ENCODE measurements at regions not wholly inside any gene's neighbourhood (a gene's known extent, or its start where the extent isn't known, plus 50 kb on each side); places are given as distances from the start of the nearest gene placed in this dataset.
A peak's percentile ranks its signal among the peaks of the same experiment; 100 is the strongest.

DNA sequence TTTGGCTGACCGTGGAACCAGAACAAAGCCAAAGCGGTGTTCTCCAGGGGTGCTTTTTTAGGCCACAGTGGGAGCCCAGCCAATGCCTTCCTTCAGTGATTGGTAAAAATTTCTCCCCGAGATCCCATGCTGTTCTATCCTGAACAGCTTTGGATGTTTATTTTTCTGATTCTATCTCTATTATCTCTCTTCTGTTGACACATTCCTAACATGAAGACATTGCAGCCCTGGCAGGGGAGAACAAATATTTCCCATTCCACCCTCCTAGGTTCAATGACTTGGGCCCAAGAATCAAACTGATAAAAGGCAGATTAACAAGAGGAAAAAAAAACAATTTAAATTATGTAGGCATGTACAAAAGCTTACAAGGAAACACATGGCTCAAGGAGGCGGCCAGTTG, 162.7 kb downstream of the PFKFB3 start (continued):
- TF ChIP-seq, protein P1, sequence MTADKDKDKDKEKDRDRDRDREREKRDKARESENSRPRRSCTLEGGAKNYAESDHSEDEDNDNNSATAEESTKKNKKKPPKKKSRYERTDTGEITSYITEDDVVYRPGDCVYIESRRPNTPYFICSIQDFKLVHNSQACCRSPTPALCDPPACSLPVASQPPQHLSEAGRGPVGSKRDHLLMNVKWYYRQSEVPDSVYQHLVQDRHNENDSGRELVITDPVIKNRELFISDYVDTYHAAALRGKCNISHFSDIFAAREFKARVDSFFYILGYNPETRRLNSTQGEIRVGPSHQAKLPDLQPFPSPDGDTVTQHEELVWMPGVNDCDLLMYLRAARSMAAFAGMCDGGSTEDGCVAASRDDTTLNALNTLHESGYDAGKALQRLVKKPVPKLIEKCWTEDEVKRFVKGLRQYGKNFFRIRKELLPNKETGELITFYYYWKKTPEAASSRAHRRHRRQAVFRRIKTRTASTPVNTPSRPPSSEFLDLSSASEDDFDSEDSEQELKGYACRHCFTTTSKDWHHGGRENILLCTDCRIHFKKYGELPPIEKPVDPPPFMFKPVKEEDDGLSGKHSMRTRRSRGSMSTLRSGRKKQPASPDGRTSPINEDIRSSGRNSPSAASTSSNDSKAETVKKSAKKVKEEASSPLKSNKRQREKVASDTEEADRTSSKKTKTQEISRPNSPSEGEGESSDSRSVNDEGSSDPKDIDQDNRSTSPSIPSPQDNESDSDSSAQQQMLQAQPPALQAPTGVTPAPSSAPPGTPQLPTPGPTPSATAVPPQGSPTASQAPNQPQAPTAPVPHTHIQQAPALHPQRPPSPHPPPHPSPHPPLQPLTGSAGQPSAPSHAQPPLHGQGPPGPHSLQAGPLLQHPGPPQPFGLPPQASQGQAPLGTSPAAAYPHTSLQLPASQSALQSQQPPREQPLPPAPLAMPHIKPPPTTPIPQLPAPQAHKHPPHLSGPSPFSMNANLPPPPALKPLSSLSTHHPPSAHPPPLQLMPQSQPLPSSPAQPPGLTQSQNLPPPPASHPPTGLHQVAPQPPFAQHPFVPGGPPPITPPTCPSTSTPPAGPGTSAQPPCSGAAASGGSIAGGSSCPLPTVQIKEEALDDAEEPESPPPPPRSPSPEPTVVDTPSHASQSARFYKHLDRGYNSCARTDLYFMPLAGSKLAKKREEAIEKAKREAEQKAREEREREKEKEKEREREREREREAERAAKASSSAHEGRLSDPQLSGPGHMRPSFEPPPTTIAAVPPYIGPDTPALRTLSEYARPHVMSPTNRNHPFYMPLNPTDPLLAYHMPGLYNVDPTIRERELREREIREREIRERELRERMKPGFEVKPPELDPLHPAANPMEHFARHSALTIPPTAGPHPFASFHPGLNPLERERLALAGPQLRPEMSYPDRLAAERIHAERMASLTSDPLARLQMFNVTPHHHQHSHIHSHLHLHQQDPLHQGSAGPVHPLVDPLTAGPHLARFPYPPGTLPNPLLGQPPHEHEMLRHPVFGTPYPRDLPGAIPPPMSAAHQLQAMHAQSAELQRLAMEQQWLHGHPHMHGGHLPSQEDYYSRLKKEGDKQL (CRISPR knock-in tag; IDR thresholded peaks at IDR 0.05; ENCODE audit: low read depth), result peak; percentile 46; the same call in 1 of the 2 replicates
- TF ChIP-seq SOX6 (IDR thresholded peaks at IDR 0.05), result no peak
- TF ChIP-seq SOX6 (CRISPR knock-in tag; IDR thresholded peaks at IDR 0.05), result peak; percentile 47; the same call in 1 of the 2 replicates
- TF ChIP-seq CCAR2 (optimal IDR thresholded peaks at IDR 0.05; ENCODE audit: low read depth, low read length), result no peak
- TF ChIP-seq ZNF282 (IDR thresholded peaks at IDR 0.05; ENCODE audit: partially characterized antibody), result no peak
- no peak for TF ChIP-seq ZFX (CRISPR knock-in tag; IDR thresholded peaks at IDR 0.05; ENCODE audit: low read depth)
- no peak for TF ChIP-seq ZNF772 (CRISPR knock-in tag; IDR thresholded peaks at IDR 0.05)
- no peak for TF ChIP-seq ZNF30 (CRISPR knock-in tag; IDR thresholded peaks at IDR 0.05)
- TF ChIP-seq ZNF790 (CRISPR knock-in tag; IDR thresholded peaks at IDR 0.05; ENCODE audit: borderline replicate concordance), result no peak
- peak; percentile 54; the same call in 1 of the 2 replicates for TF ChIP-seq ARID5B (CRISPR knock-in tag; IDR thresholded peaks at IDR 0.05)
- no peak for TF ChIP-seq POGK (CRISPR knock-in tag; conservative IDR thresholded peaks at IDR 0.05)
- TF ChIP-seq RXRB (CRISPR knock-in tag; IDR thresholded peaks at IDR 0.05; ENCODE audit: borderline replicate concordance), result no peak
- TF ChIP-seq KMT2B (CRISPR knock-in tag; IDR thresholded peaks at IDR 0.05), result no peak
- TF ChIP-seq NCOA2 (CRISPR knock-in tag; IDR thresholded peaks at IDR 0.05), result peak; percentile 19; the same call in 1 of the 2 replicates
- TF ChIP-seq TEAD3 (CRISPR knock-in tag; optimal IDR thresholded peaks at IDR 0.05; ENCODE audit: borderline replicate concordance), result peak; percentile 33
- peak; percentile 46; the same call in 1 of the 2 replicates for TF ChIP-seq BCL6 (CRISPR knock-in tag; IDR thresholded peaks at IDR 0.05)
- no peak for TF ChIP-seq ZBTB8A (CRISPR knock-in tag; IDR thresholded peaks at IDR 0.05; ENCODE audit: borderline replicate concordance, low read depth)
